ENCODE measurements at regions not wholly inside any gene's neighbourhood (a gene's known extent, or its start where the extent isn't known, plus 50 kb on each side); places are given as distances from the start of the nearest gene placed in this dataset.

GRCh38 chr2:208782097-208782496 is 375.5 kb downstream of the PTH2R start:
- TF ChIP-seq, protein P1, sequence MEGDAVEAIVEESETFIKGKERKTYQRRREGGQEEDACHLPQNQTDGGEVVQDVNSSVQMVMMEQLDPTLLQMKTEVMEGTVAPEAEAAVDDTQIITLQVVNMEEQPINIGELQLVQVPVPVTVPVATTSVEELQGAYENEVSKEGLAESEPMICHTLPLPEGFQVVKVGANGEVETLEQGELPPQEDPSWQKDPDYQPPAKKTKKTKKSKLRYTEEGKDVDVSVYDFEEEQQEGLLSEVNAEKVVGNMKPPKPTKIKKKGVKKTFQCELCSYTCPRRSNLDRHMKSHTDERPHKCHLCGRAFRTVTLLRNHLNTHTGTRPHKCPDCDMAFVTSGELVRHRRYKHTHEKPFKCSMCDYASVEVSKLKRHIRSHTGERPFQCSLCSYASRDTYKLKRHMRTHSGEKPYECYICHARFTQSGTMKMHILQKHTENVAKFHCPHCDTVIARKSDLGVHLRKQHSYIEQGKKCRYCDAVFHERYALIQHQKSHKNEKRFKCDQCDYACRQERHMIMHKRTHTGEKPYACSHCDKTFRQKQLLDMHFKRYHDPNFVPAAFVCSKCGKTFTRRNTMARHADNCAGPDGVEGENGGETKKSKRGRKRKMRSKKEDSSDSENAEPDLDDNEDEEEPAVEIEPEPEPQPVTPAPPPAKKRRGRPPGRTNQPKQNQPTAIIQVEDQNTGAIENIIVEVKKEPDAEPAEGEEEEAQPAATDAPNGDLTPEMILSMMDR (IDR thresholded peaks at IDR 0.05; ENCODE audit: low read depth, low read length, poor library complexity, severe bottlenecking), result no peak
- no peak for TF ChIP-seq EZH2phosphoT487 (IDR thresholded peaks at IDR 0.05; ENCODE audit: borderline replicate concordance, low read length)
